ENCODE measurements at regions not wholly inside any gene's neighbourhood (a gene's known extent, or its start where the extent isn't known, plus 50 kb on each side); places are given as distances from the start of the nearest gene placed in this dataset.
"Not testable (repeated sequence)": the region's sequence is repeated elsewhere in the genome, so short reads cannot be mapped to it uniquely, and the experiment has no call there.

DNA sequence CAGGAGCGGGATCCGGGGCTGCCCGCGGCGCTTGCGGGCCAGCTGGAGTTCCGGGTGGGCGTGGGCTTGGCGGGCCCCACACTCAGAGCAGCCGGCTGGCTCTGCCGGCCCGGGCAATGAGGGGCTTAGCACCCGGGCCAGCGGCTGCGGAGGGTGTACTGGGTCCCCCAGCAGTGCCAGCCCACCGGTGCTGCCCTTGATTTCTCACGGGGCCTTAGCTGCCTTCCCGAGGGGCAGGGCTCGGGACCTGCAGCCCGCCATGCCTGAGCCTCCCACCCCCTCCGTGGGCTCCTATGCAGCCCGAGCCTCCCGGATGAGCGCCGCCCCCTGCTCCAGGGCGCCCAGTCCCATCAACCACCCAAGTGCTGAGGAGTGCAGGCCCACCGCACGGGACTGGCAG is 121.6 kb downstream of the FAM174A start:
- TF ChIP-seq, protein P1, sequence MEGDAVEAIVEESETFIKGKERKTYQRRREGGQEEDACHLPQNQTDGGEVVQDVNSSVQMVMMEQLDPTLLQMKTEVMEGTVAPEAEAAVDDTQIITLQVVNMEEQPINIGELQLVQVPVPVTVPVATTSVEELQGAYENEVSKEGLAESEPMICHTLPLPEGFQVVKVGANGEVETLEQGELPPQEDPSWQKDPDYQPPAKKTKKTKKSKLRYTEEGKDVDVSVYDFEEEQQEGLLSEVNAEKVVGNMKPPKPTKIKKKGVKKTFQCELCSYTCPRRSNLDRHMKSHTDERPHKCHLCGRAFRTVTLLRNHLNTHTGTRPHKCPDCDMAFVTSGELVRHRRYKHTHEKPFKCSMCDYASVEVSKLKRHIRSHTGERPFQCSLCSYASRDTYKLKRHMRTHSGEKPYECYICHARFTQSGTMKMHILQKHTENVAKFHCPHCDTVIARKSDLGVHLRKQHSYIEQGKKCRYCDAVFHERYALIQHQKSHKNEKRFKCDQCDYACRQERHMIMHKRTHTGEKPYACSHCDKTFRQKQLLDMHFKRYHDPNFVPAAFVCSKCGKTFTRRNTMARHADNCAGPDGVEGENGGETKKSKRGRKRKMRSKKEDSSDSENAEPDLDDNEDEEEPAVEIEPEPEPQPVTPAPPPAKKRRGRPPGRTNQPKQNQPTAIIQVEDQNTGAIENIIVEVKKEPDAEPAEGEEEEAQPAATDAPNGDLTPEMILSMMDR (conservative IDR thresholded peaks at IDR 0.05) = not testable (repeated sequence)
- not testable (repeated sequence) for TF ChIP-seq EZH2 (IDR thresholded peaks at IDR 0.05; ENCODE audit: low read depth)

All from PC-9 (cell line).